ENCODE measurements at regions not wholly inside any gene's neighbourhood (a gene's known extent, or its start where the extent isn't known, plus 50 kb on each side); places are given as distances from the start of the nearest gene placed in this dataset.

DNA sequence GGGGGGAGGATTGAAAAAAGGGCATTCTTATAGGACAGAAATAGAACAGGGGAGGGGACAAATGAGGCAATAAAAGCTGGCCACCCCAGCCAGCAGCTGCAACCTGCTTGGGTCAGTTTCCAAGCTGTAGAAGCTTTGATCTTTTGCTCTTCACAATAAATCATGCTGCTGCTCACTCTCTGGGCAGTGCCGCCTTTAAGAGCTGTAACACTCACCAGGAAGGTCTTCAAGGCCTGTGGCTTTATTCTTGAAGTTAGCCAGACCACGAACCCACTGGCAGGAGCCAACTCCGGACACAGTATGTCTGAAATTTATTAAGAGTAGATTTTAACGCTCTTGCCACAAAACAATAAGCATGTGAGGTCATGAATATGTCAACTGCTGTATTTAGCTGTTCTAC lies 649.9 kb upstream of the RAB6C start:
- H4K20me1 ChIP-seq (ENCODE audit: insufficient read depth, poor library complexity, severe bottlenecking) = no peaks in the 10 kb centered on the region
- no peak overlapping the region for H3K27ac ChIP-seq
- no peak overlapping the region for H2AFZ ChIP-seq
- H3K4me3 ChIP-seq = no peak overlapping the region
- no peaks in the 10 kb centered on the region for H3K9me2 ChIP-seq (replicated peaks; ENCODE audit: insufficient read depth)
- no peaks in the 10 kb centered on the region for H3K27me3 ChIP-seq
- WGBS (ENCODE audit: low lambda C conversion rate, missing lambda C conversion rate) = 62% methylated on average over 4 of the region's 4 CpGs
- H3K4me1 ChIP-seq (ENCODE audit: insufficient read depth) = no peaks in the 10 kb centered on the region
- H3K4me2 ChIP-seq = no peak overlapping the region
- H3K9me3 ChIP-seq (ENCODE audit: low read depth) = no peaks in the 10 kb centered on the region
- TF ChIP-seq EZH2 (IDR thresholded peaks at IDR 0.05; ENCODE audit: borderline replicate concordance) (no peak), EZH2phosphoT487 (IDR thresholded peaks at IDR 0.05; ENCODE audit: low read depth, severe bottlenecking, unreplicated experiment) (no peak)
- TF ChIP-seq, protein P1, sequence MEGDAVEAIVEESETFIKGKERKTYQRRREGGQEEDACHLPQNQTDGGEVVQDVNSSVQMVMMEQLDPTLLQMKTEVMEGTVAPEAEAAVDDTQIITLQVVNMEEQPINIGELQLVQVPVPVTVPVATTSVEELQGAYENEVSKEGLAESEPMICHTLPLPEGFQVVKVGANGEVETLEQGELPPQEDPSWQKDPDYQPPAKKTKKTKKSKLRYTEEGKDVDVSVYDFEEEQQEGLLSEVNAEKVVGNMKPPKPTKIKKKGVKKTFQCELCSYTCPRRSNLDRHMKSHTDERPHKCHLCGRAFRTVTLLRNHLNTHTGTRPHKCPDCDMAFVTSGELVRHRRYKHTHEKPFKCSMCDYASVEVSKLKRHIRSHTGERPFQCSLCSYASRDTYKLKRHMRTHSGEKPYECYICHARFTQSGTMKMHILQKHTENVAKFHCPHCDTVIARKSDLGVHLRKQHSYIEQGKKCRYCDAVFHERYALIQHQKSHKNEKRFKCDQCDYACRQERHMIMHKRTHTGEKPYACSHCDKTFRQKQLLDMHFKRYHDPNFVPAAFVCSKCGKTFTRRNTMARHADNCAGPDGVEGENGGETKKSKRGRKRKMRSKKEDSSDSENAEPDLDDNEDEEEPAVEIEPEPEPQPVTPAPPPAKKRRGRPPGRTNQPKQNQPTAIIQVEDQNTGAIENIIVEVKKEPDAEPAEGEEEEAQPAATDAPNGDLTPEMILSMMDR (IDR thresholded peaks at IDR 0.05; ENCODE audit: poor library complexity) = no peak
- no peak for DNase-seq (ENCODE audit: low spot score)
- H3K36me3 ChIP-seq (replicated peaks; ENCODE audit: insufficient read depth, low read depth) = no peaks in the 10 kb centered on the region
- no peaks in the 10 kb centered on the region for H3K79me2 ChIP-seq

DNA sequence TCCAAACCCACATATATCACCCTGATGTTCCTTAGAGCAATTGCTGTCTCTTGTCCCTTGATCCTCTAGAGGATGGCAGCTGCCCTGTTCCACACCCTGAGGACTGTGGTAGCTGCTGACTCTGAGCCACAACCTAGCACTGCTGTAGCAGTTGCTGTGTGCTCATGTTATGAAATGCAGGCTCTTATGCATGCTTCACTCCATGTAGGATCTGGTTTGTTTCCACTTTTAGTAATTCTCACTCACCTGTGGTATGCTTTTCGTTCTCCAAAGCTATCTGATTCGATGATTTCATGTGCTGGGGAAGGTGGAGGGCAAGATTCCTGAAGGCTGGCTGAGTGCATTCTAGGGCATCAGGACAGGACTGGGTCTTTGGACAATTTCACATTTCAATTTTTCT lies 649.0 kb upstream of the RAB6C start:
- no peaks in the 10 kb centered on the region for H3K9me3 ChIP-seq (ENCODE audit: low read depth)
- no peak overlapping the region for H3K4me2 ChIP-seq
- WGBS (ENCODE audit: low lambda C conversion rate, missing lambda C conversion rate) = 85% methylated on average over 2 of the region's 2 CpGs
- H3K27ac ChIP-seq = no peak overlapping the region
- no peaks in the 10 kb centered on the region for H3K79me2 ChIP-seq
- H3K4me1 ChIP-seq (ENCODE audit: insufficient read depth) = no peaks in the 10 kb centered on the region
- no peaks in the 10 kb centered on the region for H3K27me3 ChIP-seq
- H3K4me3 ChIP-seq = no peak overlapping the region
- DNase-seq (ENCODE audit: low spot score) = no peak
- no peaks in the 10 kb centered on the region for H3K36me3 ChIP-seq (replicated peaks; ENCODE audit: insufficient read depth, low read depth)
- H2AFZ ChIP-seq = no peak overlapping the region
- H3K9me2 ChIP-seq (replicated peaks; ENCODE audit: insufficient read depth) = no peaks in the 10 kb centered on the region
- no peak for TF ChIP-seq EZH2 (IDR thresholded peaks at IDR 0.05; ENCODE audit: borderline replicate concordance)
- TF ChIP-seq, protein P1 (IDR thresholded peaks at IDR 0.05; ENCODE audit: poor library complexity) = no peak
- TF ChIP-seq EZH2phosphoT487 (IDR thresholded peaks at IDR 0.05; ENCODE audit: low read depth, severe bottlenecking, unreplicated experiment) = no peak
- H4K20me1 ChIP-seq (ENCODE audit: insufficient read depth, poor library complexity, severe bottlenecking) = no peaks in the 10 kb centered on the region

DNA sequence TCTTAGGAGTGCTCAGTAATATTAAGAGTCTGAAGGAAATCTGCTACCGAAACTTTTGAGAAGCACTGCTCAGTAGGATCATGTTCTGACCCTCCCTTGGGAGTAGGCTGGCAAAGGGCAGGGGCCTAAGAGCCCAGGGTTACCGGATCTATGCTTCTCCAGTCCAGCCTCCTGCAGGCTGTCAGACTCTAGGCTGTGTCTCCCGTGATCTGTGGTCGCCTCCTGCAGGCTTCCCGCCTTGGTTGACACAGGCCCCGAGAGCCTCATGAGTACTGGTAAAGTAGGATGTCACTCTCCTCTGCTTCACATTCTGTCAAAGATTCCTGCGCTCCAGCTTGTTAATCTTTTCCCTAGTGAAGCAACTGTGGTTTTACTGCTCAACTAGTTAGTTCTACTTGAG lies 647.8 kb upstream of the RAB6C start:
- no peaks in the 10 kb centered on the region for H3K27me3 ChIP-seq
- H4K20me1 ChIP-seq (ENCODE audit: insufficient read depth, poor library complexity, severe bottlenecking) = no peaks in the 10 kb centered on the region
- H3K4me3 ChIP-seq = no peak overlapping the region
- no peaks in the 10 kb centered on the region for H3K9me3 ChIP-seq (ENCODE audit: low read depth)
- no peak overlapping the region for H2AFZ ChIP-seq
- no peak overlapping the region for H3K4me2 ChIP-seq
- H3K36me3 ChIP-seq (replicated peaks; ENCODE audit: insufficient read depth, low read depth) = no peaks in the 10 kb centered on the region
- no peaks in the 10 kb centered on the region for H3K9me2 ChIP-seq (replicated peaks; ENCODE audit: insufficient read depth)
- no peak for TF ChIP-seq EZH2 (IDR thresholded peaks at IDR 0.05; ENCODE audit: borderline replicate concordance)
- H3K4me1 ChIP-seq (ENCODE audit: insufficient read depth) = no peaks in the 10 kb centered on the region
- H3K27ac ChIP-seq = no peak overlapping the region
- no peak for DNase-seq (ENCODE audit: low spot score)
- H3K79me2 ChIP-seq = no peaks in the 10 kb centered on the region
- 82% methylated on average over 7 of the region's 7 CpGs for WGBS (ENCODE audit: low lambda C conversion rate, missing lambda C conversion rate)

DNA sequence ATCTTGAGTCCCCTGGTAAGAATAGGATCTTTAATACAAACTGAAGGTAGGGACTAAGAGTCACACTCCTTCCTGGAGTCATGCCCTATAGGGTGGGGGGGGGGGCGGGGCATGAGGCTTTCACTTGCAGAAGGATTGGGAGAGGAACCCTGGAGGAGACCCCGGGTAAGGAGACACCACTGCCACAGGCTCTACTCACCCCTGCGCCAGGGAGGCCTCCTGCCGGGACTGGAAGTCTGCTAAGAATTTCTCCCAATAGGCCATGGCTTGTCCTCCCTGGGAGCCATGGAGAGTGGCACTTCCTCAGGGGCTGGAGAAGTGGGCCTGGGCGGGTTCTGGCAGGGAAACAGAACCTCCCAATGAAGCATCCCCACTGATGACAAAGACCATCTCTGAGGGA lies 645.3 kb upstream of the RAB6C start:
- TF ChIP-seq EZH2 (IDR thresholded peaks at IDR 0.05; ENCODE audit: borderline replicate concordance) (no peak), EZH2phosphoT487 (IDR thresholded peaks at IDR 0.05; ENCODE audit: low read depth, severe bottlenecking, unreplicated experiment) (no peak)
- H3K27me3 ChIP-seq = no peaks in the 10 kb centered on the region
- H3K9me2 ChIP-seq (replicated peaks; ENCODE audit: insufficient read depth) = no peaks in the 10 kb centered on the region
- H3K4me1 ChIP-seq (ENCODE audit: insufficient read depth) = no peaks in the 10 kb centered on the region
- H3K9me3 ChIP-seq (ENCODE audit: low read depth) = no peaks in the 10 kb centered on the region
- DNase-seq (ENCODE audit: low spot score) = no peak
- no peak overlapping the region for H3K4me3 ChIP-seq
- no peak overlapping the region for H2AFZ ChIP-seq
- H4K20me1 ChIP-seq (ENCODE audit: insufficient read depth, poor library complexity, severe bottlenecking) = no peaks in the 10 kb centered on the region
- no peaks in the 10 kb centered on the region for H3K79me2 ChIP-seq
- H3K27ac ChIP-seq = no peak overlapping the region
- no peak overlapping the region for H3K4me2 ChIP-seq
- WGBS (ENCODE audit: low lambda C conversion rate, missing lambda C conversion rate) = 90% methylated on average over 1 of the region's 5 CpGs
- H3K36me3 ChIP-seq (replicated peaks; ENCODE audit: insufficient read depth, low read depth) = no peaks in the 10 kb centered on the region
